H1 (cell line): ENCODE measurements at regions not wholly inside any gene's neighbourhood (a gene's known extent, or its start where the extent isn't known, plus 50 kb on each side); places are given as distances from the start of the nearest gene placed in this dataset.

Experiments
- CTCF ChIA-PET: fragments of 300-600 bp; sonication (Branson Sonifier 250); formaldehyde crosslinking; loops from one replicate; lab custom pipeline; 2021; ENCODE audit not compliant: partially characterized antibody; lab: Charles Lee
- POLR2A ChIA-PET: fragments of 300-600 bp; sonication (Branson Sonifier 250); formaldehyde crosslinking; loops from one replicate; lab custom pipeline; 2021; ENCODE audit warnings: inconsistent platforms; ENCODE audit not compliant: partially characterized antibody; lab: Charles Lee
- DNase-seq, 2 experiments: peaks; one replicate each; pipeline versions ENCODE4 v3.0.0 to v3.0.0-alpha.2; 2010 to 2022; ENCODE audit warnings: low spot score in 2 of 2, low read depth in 1 of 2, mixed read lengths in 1 of 2
- FAIRE-seq: peaks from 2 replicates; lab custom pipeline; 2011; peaks lifted over from hg19 to GRCh38; lab: Jason Lieb, UNC
- H2AFZ ChIP-seq: 2 replicates; pipeline ENCODE4 v1.8.1; 2012; ENCODE audit warnings: low read length, inconsistent platforms
- H2AK5ac ChIP-seq: 2 replicates; pipeline ENCODE4 v1.6.1; 2013; ENCODE audit warnings: low read depth, low read length
- H2BK120ac ChIP-seq: replicated peaks from 2 replicates; pipeline ENCODE3; 2013; ENCODE audit warnings: low read depth, low read length, inconsistent platforms
- H2BK12ac ChIP-seq: 2 replicates; pipeline ENCODE4 v1.6.1; 2013; ENCODE audit warnings: low read depth, low read length
- H2BK15ac ChIP-seq: 2 replicates; pipeline ENCODE4 v1.6.1; 2013; ENCODE audit warnings: low read length
- H2BK20ac ChIP-seq: 2 replicates; pipeline ENCODE4 v1.6.1; 2013; ENCODE audit warnings: low read length
- H2BK5ac ChIP-seq: 2 replicates; pipeline ENCODE4 v1.6.1; 2013; ENCODE audit warnings: low read depth, low read length
- H3K14ac ChIP-seq: 2 replicates; pipeline ENCODE4 v1.6.1; 2013; ENCODE audit warnings: inconsistent platforms; ENCODE audit not compliant: insufficient read length
- H3K18ac ChIP-seq: 2 replicates; pipeline ENCODE4 v1.6.1; 2013; ENCODE audit warnings: low read length; ENCODE audit errors: extremely low read depth
- H3K23ac ChIP-seq: 2 replicates; pipeline ENCODE4 v1.6.1; 2013; ENCODE audit warnings: inconsistent platforms; ENCODE audit not compliant: insufficient read length
- H3K23me2 ChIP-seq: 2 replicates; pipeline ENCODE4 v1.6.1; 2013; ENCODE audit warnings: low read depth, low read length
- H3K27ac ChIP-seq: 2 replicates; pipeline ENCODE4 v1.6.1; 2011; ENCODE audit warnings: low read depth, low read length, inconsistent platforms
- H3K27me3 ChIP-seq, 4 experiments: replicated peaks in 1 of 4; 1 replicate in 1 of 4; 2 replicates in 3 of 4; pipeline versions ENCODE4 v1.6.1 to v1.8.1; 2011 to 2013; ENCODE audit warnings: low read length in 3 of 4, mild to moderate bottlenecking in 3 of 4, inconsistent platforms in 2 of 4, mixed read lengths in 2 of 4, moderate library complexity in 1 of 4; ENCODE audit not compliant: control insufficient read depth in 3 of 4, insufficient read depth in 3 of 4; ENCODE audit errors: extremely low read depth in 1 of 4
- H3K36me3 ChIP-seq, 4 experiments: 2 replicates each; pipeline versions ENCODE4 v1.6.1 to v1.8.1; 2011 to 2013; ENCODE audit warnings: mild to moderate bottlenecking in 4 of 4, low read length in 3 of 4, moderate library complexity in 2 of 4, control low read depth in 1 of 4, inconsistent platforms in 1 of 4; ENCODE audit not compliant: insufficient read depth in 4 of 4, control insufficient read depth in 2 of 4
- H3K4ac ChIP-seq: replicated peaks from 2 replicates; pipeline ENCODE3; 2013; ENCODE audit warnings: low read length, low read depth, mixed read lengths, inconsistent platforms; ENCODE audit not compliant: insufficient read length
- H3K4me1 ChIP-seq, 4 experiments: replicated peaks in 1 of 4; 1 replicate in 1 of 4; 2 replicates in 3 of 4; pipeline versions ENCODE4 v1.6.1 to v1.8.1; 2011 to 2013; ENCODE audit warnings: low read length in 3 of 4, inconsistent platforms in 2 of 4, mixed read lengths in 1 of 4; ENCODE audit not compliant: insufficient read depth in 4 of 4, control insufficient read depth in 3 of 4
- H3K4me2 ChIP-seq, 2 experiments: 2 replicates each; pipeline versions ENCODE4 v1.6.1 to v1.8.1; 2011 to 2013; ENCODE audit warnings: low read depth in 2 of 2, low read length in 2 of 2, control low read depth in 1 of 2, inconsistent platforms in 1 of 2, mild to moderate bottlenecking in 1 of 2; ENCODE audit not compliant: insufficient read depth in 1 of 2
- H3K4me3 ChIP-seq, 4 experiments: fragments of 200-600, 300-600 bp in 1 of 4; sonication (generic), shearing (Covaris generic), sonication (Bioruptor Twin) in 1 of 4; 2 replicates each; pipeline versions ENCODE4 v1.5.1 to v1.8.1; 2011 to 2016; ENCODE audit warnings: low read length in 4 of 4, low read depth in 3 of 4, control low read depth in 2 of 4, inconsistent platforms in 2 of 4, mild to moderate bottlenecking in 2 of 4, mixed read lengths in 1 of 4, moderate library complexity in 1 of 4; ENCODE audit not compliant: insufficient read depth in 2 of 4; ENCODE audit errors: extremely low read depth in 1 of 4
- H3K56ac ChIP-seq: replicated peaks from 2 replicates; pipeline ENCODE3; 2013; ENCODE audit warnings: low read depth, mild to moderate bottlenecking, mixed read lengths, low read length, inconsistent platforms; ENCODE audit not compliant: insufficient read length
- H3K79me1 ChIP-seq: 2 replicates; pipeline ENCODE4 v1.6.1; 2013; ENCODE audit warnings: low read depth, low read length, control low read depth
- H3K79me2 ChIP-seq, 2 experiments: 2 replicates each; pipeline versions ENCODE4 v1.6.1 to v1.8.1; 2012 to 2013; ENCODE audit warnings: low read length in 2 of 2, mild to moderate bottlenecking in 2 of 2, inconsistent platforms in 1 of 2; ENCODE audit not compliant: insufficient read depth in 2 of 2, control insufficient read depth in 1 of 2
- H3K9ac ChIP-seq, 4 experiments: replicated peaks in 1 of 4; 1 replicate in 1 of 4; 2 replicates in 3 of 4; pipeline versions ENCODE4 v1.6.1 to v1.8.1; 2011 to 2013; ENCODE audit warnings: low read depth in 3 of 4, low read length in 3 of 4, control low read depth in 2 of 4, mild to moderate bottlenecking in 2 of 4, moderate library complexity in 2 of 4, inconsistent platforms in 1 of 4; ENCODE audit errors: extremely low read depth in 1 of 4
- H3K9me3 ChIP-seq, 2 experiments: 2 replicates each; pipeline versions ENCODE4 v1.6.1 to v1.8.1; 2012 to 2013; ENCODE audit warnings: mild to moderate bottlenecking in 2 of 2, moderate library complexity in 2 of 2, control low read depth in 1 of 2, inconsistent platforms in 1 of 2, low read depth in 1 of 2, low read length in 1 of 2, mixed read lengths in 1 of 2; ENCODE audit not compliant: insufficient read depth in 2 of 2
- H4K20me1 ChIP-seq, 2 experiments: replicated peaks in 1 of 2; 2 replicates each; pipeline versions ENCODE3 to v1.8.1; 2011 to 2013; ENCODE audit warnings: inconsistent platforms in 2 of 2, low read length in 2 of 2, mild to moderate bottlenecking in 1 of 2; ENCODE audit not compliant: insufficient read depth in 2 of 2, control insufficient read depth in 1 of 2
- H4K5ac ChIP-seq: 2 replicates; pipeline ENCODE4 v1.6.1; 2013; ENCODE audit warnings: low read length, low read depth, mixed read lengths, inconsistent platforms; ENCODE audit not compliant: insufficient read length
- H4K8ac ChIP-seq: 2 replicates; pipeline ENCODE4 v1.8.0; 2013; ENCODE audit warnings: mild to moderate bottlenecking, moderate library complexity, low read length, inconsistent platforms; ENCODE audit not compliant: insufficient read depth; ENCODE audit errors: extremely low read depth
- H4K91ac ChIP-seq: replicated peaks from 2 replicates; pipeline ENCODE3; 2013; ENCODE audit warnings: low read length, mixed read lengths, inconsistent platforms; ENCODE audit not compliant: insufficient read length
- NRF1 ChIP-seq: IDR thresholded peaks from 2 replicates; pipeline ENCODE4 v1.6.1; 2011; ENCODE audit warnings: mild to moderate bottlenecking, low read depth, low read length, improper control_type of control experiment
- SIN3A ChIP-seq, 2 experiments: IDR thresholded peaks in 1 of 2; conservative IDR thresholded peaks in 1 of 2; 2 replicates each; pipeline ENCODE4 v1.6.1; 2011 to 2012; ENCODE audit warnings: low read length in 2 of 2, improper control_type of control experiment in 1 of 2, low read depth in 1 of 2, mild to moderate bottlenecking in 1 of 2
- WGBS, 2 experiments: shearing (Covaris generic) in 1 of 2; methylation state at CpG; one replicate each; pipeline versions ENCODE4 v1.1.6 to v1.1.7; 2013 to 2015; ENCODE audit warnings: low lambda C conversion rate in 2 of 2, mixed read lengths in 2 of 2, inconsistent platforms in 1 of 2, low coverage in 1 of 2, missing lambda C conversion rate in 1 of 2; ENCODE audit not compliant: insufficient replicate concordance in 2 of 2, insufficient coverage in 1 of 2, insufficient read length in 1 of 2; ENCODE audit errors: extremely low coverage in 1 of 2, missing lambda C conversion rate in 1 of 2; 5-methylcytosine and 5-hydroxymethylcytosine counted together

DNA sequence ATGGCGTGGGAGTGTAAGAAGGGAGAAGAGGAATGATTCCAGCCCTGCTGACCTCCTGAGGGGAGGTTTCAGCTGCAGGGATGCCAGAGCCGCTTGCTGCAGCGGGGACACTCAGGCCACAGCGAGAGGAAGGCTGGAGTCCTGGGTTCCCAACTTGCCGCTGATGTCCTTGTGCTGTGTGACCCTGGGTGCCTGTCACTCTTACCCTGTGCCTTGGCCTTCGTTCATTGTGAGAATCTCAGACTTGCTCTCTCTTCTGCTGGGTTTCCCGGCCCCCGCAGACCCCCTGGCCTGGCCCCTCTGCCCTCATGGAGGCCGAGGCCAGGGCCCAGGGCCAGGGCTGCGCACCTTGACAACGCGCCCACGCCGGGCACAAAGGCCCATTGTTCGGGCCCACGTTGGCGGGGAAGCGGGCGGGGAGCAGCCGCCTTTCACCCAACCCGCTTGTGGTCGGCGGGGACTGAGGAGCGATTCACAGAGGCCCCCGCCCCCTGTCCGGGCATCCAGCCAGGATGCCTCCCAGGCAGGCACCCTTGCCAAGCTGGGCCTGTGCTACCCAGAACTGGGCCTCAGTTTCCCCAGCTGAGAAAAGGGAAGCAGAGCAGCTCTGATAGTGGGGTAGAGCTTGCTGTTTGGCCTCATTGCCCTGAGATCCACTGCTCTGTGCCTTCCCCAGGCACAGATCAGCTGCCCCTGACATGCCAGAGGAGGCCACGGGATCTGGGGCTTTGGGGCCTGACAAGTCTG, 52.4 kb downstream of the CEBPB start:
- Histone ChIP-seq H2AFZ (peak overlapping the region; percentile 60; the same call in 1 of the 2 replicates), H3K4me3 (no peak overlapping the region), H4K91ac (no peak overlapping the region), H3K14ac (no peak overlapping the region), H2BK20ac (no peak overlapping the region), H4K5ac (no peak overlapping the region), H3K36me3 (no peaks in the 10 kb centered on the region), H3K79me1 (no peaks in the 10 kb centered on the region), H3K23me2 (no peaks in the 10 kb centered on the region; the same call in 1 of the 2 replicates), H2BK5ac (no peak overlapping the region), H2BK15ac (no peak overlapping the region), H3K9me3 (no peaks in the 10 kb centered on the region), H3K27me3 (no peaks in the 10 kb centered on the region; a peak in 1 of 7 replicates), H3K4me1 (0 out of 7 replicates have a peak, but pooled peaks cover 0 to 2% (median 0%) of the 10 kb centered on the region in 4 experiments), H2BK120ac (no peak overlapping the region), H3K79me2 (no peaks in the 10 kb centered on the region), H4K8ac (peak overlapping the region; percentile 48; the same call in 1 of the 2 replicates), H2AK5ac (no peak overlapping the region), H4K20me1 (no peaks in the 10 kb centered on the region), H3K9ac (no peak overlapping the region), H3K23ac (no peak overlapping the region), H2BK12ac (no peak overlapping the region), H3K4me2 (no peak overlapping the region), H3K27ac (no peak overlapping the region), H3K4ac (no peak overlapping the region), H3K18ac (no peak overlapping the region), H3K56ac (no peak overlapping the region)
- DNase-seq (no peak), FAIRE-seq (no peak)
- ChIA-PET POLR2A (interaction anchor here (1.6 kb wide), 1 partner anchor 51 kb away, joined by 5 read pairs; no protein-coding TSS in a partner anchor), CTCF (interaction anchor here (1.3 to 2.0 kb wide), 4 partner anchors 10 to 39 kb away, joined by 4 to 10 read pairs (median 6); no protein-coding TSS in a partner anchor)
- WGBS, 2 experiments: 91% methylated on average over 17 of the region's 27 CpGs; no CpG with 5 or more reads in 1 of the 2 experiments
- no peak for TF ChIP-seq SIN3A (conservative IDR thresholded peaks at IDR 0.05 in 1 of 2, IDR thresholded peaks at IDR 0.05 in 1 of 2; ENCODE audit: low read depth in 1 of 2, low read length in 2 of 2)
- no peak for TF ChIP-seq NRF1
